GM19395 (cell line): ENCODE measurements at regions not wholly inside any gene's neighbourhood (a gene's known extent, or its start where the extent isn't known, plus 50 kb on each side); places are given as distances from the start of the nearest gene placed in this dataset.
"Not testable (repeated sequence)": the region's sequence is repeated elsewhere in the genome, so short reads cannot be mapped to it uniquely, and the experiment has no call there.

Experiments
- ATAC-seq: cut with Tn5 transposase; IDR thresholded peaks from one replicate; pipeline ENCODE4 v1.9.1; 2021; ENCODE audit warnings: mild to moderate bottlenecking, moderate library complexity; ENCODE audit not compliant: unreplicated experiment

GRCh38 chr22:48423481-48423911 is 1404.2 kb downstream of the BRD1 start:
- no peak for ATAC-seq

- ATAC-seq: no peak
These were observed 1404.7 kb downstream of the BRD1 start for GRCh38 chr22:48422900-48423480.

- no peak for ATAC-seq
These were observed 1408.8 kb downstream of the BRD1 start for GRCh38 chr22:48418831-48419230.

- ATAC-seq: no peak
These were observed 1410.2 kb downstream of the BRD1 start for GRCh38 chr22:48417225-48418070.

GRCh38 chr22:48416396-48417224 is 1411.1 kb downstream of the BRD1 start:
- no peak for ATAC-seq

GRCh38 chr22:48415520-48415919 is 1412.2 kb downstream of the BRD1 start:
- ATAC-seq: no peak

GRCh38 chr22:48414651-48415050 is 1413.0 kb downstream of the BRD1 start:
- no peak for ATAC-seq

GRCh38 chr22:48412931-48413330 is 1414.7 kb downstream of the BRD1 start:
- not testable (repeated sequence) for ATAC-seq

GRCh38 chr22:48410536-48410935 is 1417.1 kb downstream of the BRD1 start:
- ATAC-seq: no peak

- ATAC-seq: no peak
These were observed 1420.3 kb downstream of the BRD1 start for GRCh38 chr22:48407256-48407955.

- ATAC-seq: no peak
These were observed 1421.5 kb downstream of the BRD1 start for GRCh38 chr22:48406161-48406560.

- ATAC-seq: no peak
These were observed 1421.9 kb downstream of the BRD1 start for GRCh38 chr22:48405741-48406140.

GRCh38 chr22:48404801-48405447 is 1422.7 kb downstream of the BRD1 start:
- no peak for ATAC-seq

GRCh38 chr22:48403521-48404403 is 1423.9 kb downstream of the BRD1 start:
- ATAC-seq: no peak

GRCh38 chr22:48402591-48403031 is 1425.1 kb downstream of the BRD1 start:
- no peak for ATAC-seq

GRCh38 chr22:48401523-48401922 is 1426.2 kb downstream of the BRD1 start:
- ATAC-seq: not testable (repeated sequence)

- no peak for ATAC-seq
These were observed 1429.3 kb downstream of the BRD1 start for GRCh38 chr22:48398181-48398905.

- ATAC-seq: no peak
These were observed 1430.0 kb downstream of the BRD1 start for GRCh38 chr22:48397531-48398180.
